ENCODE measurements at regions not wholly inside any gene's neighbourhood (a gene's known extent, or its start where the extent isn't known, plus 50 kb on each side); places are given as distances from the start of the nearest gene placed in this dataset.

GRCh38 chr5:83001796-83002381 lies 75.3 kb downstream of the TMEM167A start:
- 39 to 68% (median 58%) methylated on average over 9 of the region's 9 CpGs for WGBS, 5 donors

GRCh38 chr5:83000922-83001321 lies 76.3 kb downstream of the TMEM167A start:
- Histone ChIP-seq H3K27ac (no peak overlapping the region), H3K36me3 (no peaks in the 10 kb centered on the region), H3K27me3 (replicated peaks in 1 of 7) (no peaks in the 10 kb centered on the region), H3K4me1 (no peaks in the 10 kb centered on the region), H3K4me3 (no peak overlapping the region), H3K9me3 (no peaks in the 10 kb centered on the region)
- intact Hi-C loops (cut with DNase I; ENCODE audit: low total_unique reads) = no loop called here
- WGBS, 5 donors = 67 to 76% (median 70%) methylated on average over 1 of the region's 1 CpG
- DNase-seq = no peak
- no peak for TF ChIP-seq POLR2AphosphoS5 (IDR thresholded peaks at IDR 0.05)

More at GRCh38 chr5:83001796-83002381, 75.3 kb downstream of the TMEM167A start:
- no peak overlapping the region for H3K4me3 ChIP-seq
- no peaks in the 10 kb centered on the region for H3K36me3 ChIP-seq
- intact Hi-C loops (cut with DNase I; ENCODE audit: low total_unique reads) = no loop called here
- no peaks in the 10 kb centered on the region for H3K9me3 ChIP-seq
- H3K27me3 ChIP-seq (replicated peaks in 1 of 7) = no peaks in the 10 kb centered on the region
- DNase-seq = no peak
- H3K4me1 ChIP-seq = no peaks in the 10 kb centered on the region
- H3K27ac ChIP-seq = no peak overlapping the region
- TF ChIP-seq POLR2AphosphoS5 (IDR thresholded peaks at IDR 0.05) (no peak), POLR2A (IDR thresholded peaks at IDR 0.05) (no peak), CTCF (IDR thresholded peaks at IDR 0.05 in 8 of 11, conservative IDR thresholded peaks at IDR 0.05 in 3 of 11) (no peak)

- Histone ChIP-seq H3K4me3 (no peak overlapping the region), H3K36me3 (no peaks in the 10 kb centered on the region), H3K27me3 (replicated peaks in 1 of 7) (no peaks in the 10 kb centered on the region), H3K27ac (no peak overlapping the region), H3K4me1 (no peaks in the 10 kb centered on the region), H3K9me3 (no peaks in the 10 kb centered on the region)
- 65 to 70% (median 68%) methylated on average over 2 of the region's 2 CpGs for WGBS, 5 donors
- no peak for DNase-seq
- intact Hi-C loops (cut with DNase I; ENCODE audit: low total_unique reads) = no loop called here
- TF ChIP-seq POLR2A (IDR thresholded peaks at IDR 0.05) (no peak), CTCF (IDR thresholded peaks at IDR 0.05 in 8 of 11, conservative IDR thresholded peaks at IDR 0.05 in 3 of 11) (no peak), POLR2AphosphoS5 (IDR thresholded peaks at IDR 0.05) (no peak)
Measured at GRCh38 chr5:83000428-83000827, 76.8 kb downstream of the TMEM167A start.

GRCh38 chr5:82993416-82993815 lies 83.8 kb downstream of the TMEM167A start:
- Histone ChIP-seq H3K9me3 (no peaks in the 10 kb centered on the region), H3K27ac (no peak overlapping the region), H3K27me3 (replicated peaks in 1 of 7) (no peaks in the 10 kb centered on the region), H3K4me1 (no peaks in the 10 kb centered on the region), H3K36me3 (no peaks in the 10 kb centered on the region), H3K4me3 (no peak overlapping the region)
- no peak for TF ChIP-seq POLR2A (IDR thresholded peaks at IDR 0.05)
- TF ChIP-seq CTCF (IDR thresholded peaks at IDR 0.05 in 8 of 11, conservative IDR thresholded peaks at IDR 0.05 in 3 of 11) = no peak
- TF ChIP-seq POLR2AphosphoS5 (IDR thresholded peaks at IDR 0.05) = no peak
- intact Hi-C loops (cut with DNase I; ENCODE audit: low total_unique reads) = no loop called here
- 74 to 91% (median 84%) methylated on average over 1 of the region's 1 CpG for WGBS, 5 donors
- no peak for DNase-seq

GRCh38 chr5:82992646-82993045 lies 84.5 kb downstream of the TMEM167A start:
- no peak overlapping the region for H3K27ac ChIP-seq
- no peaks in the 10 kb centered on the region for H3K36me3 ChIP-seq
- intact Hi-C loops (cut with DNase I; ENCODE audit: low total_unique reads) = no loop called here
- no peak overlapping the region for H3K4me3 ChIP-seq
- H3K27me3 ChIP-seq (replicated peaks in 1 of 7) = no peaks in the 10 kb centered on the region
- H3K9me3 ChIP-seq = no peaks in the 10 kb centered on the region
- no peak for DNase-seq
- TF ChIP-seq CTCF (IDR thresholded peaks at IDR 0.05 in 8 of 11, conservative IDR thresholded peaks at IDR 0.05 in 3 of 11) (no peak), POLR2AphosphoS5 (IDR thresholded peaks at IDR 0.05) (no peak), POLR2A (IDR thresholded peaks at IDR 0.05) (no peak)
- no peaks in the 10 kb centered on the region for H3K4me1 ChIP-seq
- 77 to 96% (median 85%) methylated on average over 4 of the region's 4 CpGs for WGBS, 5 donors
